Activated B cell treated with CpG ODN at 0.5 μM for 24 hours (primary cell): ENCODE measurements at regions not wholly inside any gene's neighbourhood (a gene's known extent, or its start where the extent isn't known, plus 50 kb on each side); places are given as distances from the start of the nearest gene placed in this dataset.

Source experiments
- ATAC-seq: fragments of 200-7000 bp; cut with Tn5 transposase; one replicate; pipeline ENCODE4 v1.10.0; 2021; ENCODE audit warnings: low read depth, mild to moderate bottlenecking, moderate library complexity
- CTCF ChIA-PET: fragments of 350-600 bp; sonication (Branson Sonifier 250); formaldehyde crosslinking; loops from one replicate; lab custom pipeline; 2021; ENCODE audit warnings: antibody characterized with exemption; lab: Charles Lee
- POLR2A ChIA-PET: fragments of 350-600 bp; sonication (Branson Sonifier 250); formaldehyde crosslinking; loops from one replicate; lab custom pipeline; 2021; ENCODE audit warnings: antibody characterized with exemption; lab: Charles Lee
- DNase-seq: peaks from one replicate; pipeline ENCODE4 v3.0.0; 2022
- H3K27ac Mint-ChIP-seq: one replicate; pipeline ENCODE4 v1.8.0; 2020; ENCODE audit warnings: mixed read lengths
- H3K27me3 Mint-ChIP-seq: one replicate; pipeline ENCODE4 v1.8.0; 2021; ENCODE audit warnings: mixed read lengths
- H3K36me3 Mint-ChIP-seq: one replicate; pipeline ENCODE4 v1.8.0; 2021; ENCODE audit warnings: low read depth, mixed read lengths
- H3K4me1 Mint-ChIP-seq: one replicate; pipeline ENCODE4 v1.8.0; 2021; ENCODE audit warnings: mixed read lengths
- H3K4me3 Mint-ChIP-seq: one replicate; pipeline ENCODE4 v1.8.0; 2020; ENCODE audit warnings: mild to moderate bottlenecking, mixed read lengths
- H3K9me3 Mint-ChIP-seq: one replicate; pipeline ENCODE4 v1.8.0; 2020; ENCODE audit warnings: mixed read lengths
- CTCF ChIP-seq: fragments of 200-600 bp; IDR thresholded peaks from one replicate; pipeline ENCODE4 v1.8.0; 2022; ENCODE audit warnings: antibody characterized with exemption, mild to moderate bottlenecking
- intact Hi-C: fragments of 100-400 bp; cut with micrococcal nuclease; formaldehyde crosslinking; loops from one replicate; pipeline ENCODE4 v1.15.1; 2024

- ATAC-seq, result no peak
- no peaks in the 10 kb centered on the region for H3K4me1 Mint-ChIP-seq
- POLR2A ChIA-PET, result no interaction called here
- H3K27ac Mint-ChIP-seq, result no peak overlapping the region
- TF ChIP-seq CTCF, result no peak
- no peaks in the 10 kb centered on the region for H3K9me3 Mint-ChIP-seq
- DNase-seq, result no peak
- H3K36me3 Mint-ChIP-seq, result no peaks in the 10 kb centered on the region
- CTCF ChIA-PET, result no interaction called here
- H3K27me3 Mint-ChIP-seq, result no peaks in the 10 kb centered on the region
- no peak overlapping the region for H3K4me3 Mint-ChIP-seq
- intact Hi-C loops, result no loop called here
Measured at GRCh38 chr7:136079066-136079465, 101.9 kb upstream of the MTPN start.

- no peak overlapping the region for H3K4me3 Mint-ChIP-seq
- no peak for ATAC-seq
- ChIA-PET CTCF (no interaction called here), POLR2A (no interaction called here)
- H3K27ac Mint-ChIP-seq, result no peak overlapping the region
- no peaks in the 10 kb centered on the region for H3K27me3 Mint-ChIP-seq
- H3K4me1 Mint-ChIP-seq, result no peaks in the 10 kb centered on the region
- no peaks in the 10 kb centered on the region for H3K9me3 Mint-ChIP-seq
- DNase-seq, result no peak
- intact Hi-C loops, result no loop called here
- TF ChIP-seq CTCF, result no peak
- H3K36me3 Mint-ChIP-seq, result no peaks in the 10 kb centered on the region
Measured at GRCh38 chr7:136078630-136079029, 101.5 kb upstream of the MTPN start.

- Mint-ChIP-seq H3K36me3 (no peaks in the 10 kb centered on the region), H3K4me1 (no peaks in the 10 kb centered on the region), H3K4me3 (no peak overlapping the region), H3K9me3 (no peaks in the 10 kb centered on the region), H3K27me3 (no peaks in the 10 kb centered on the region), H3K27ac (no peak overlapping the region)
- DNase-seq (no peak), ATAC-seq (no peak)
- ChIA-PET POLR2A (no interaction called here), CTCF (no interaction called here)
- intact Hi-C loops, result no loop called here
- no peak for TF ChIP-seq CTCF
Measured at GRCh38 chr7:136076954-136077353, 99.8 kb upstream of the MTPN start.

- CTCF ChIA-PET, result no interaction called here
Measured at GRCh38 chr7:136074843-136075242, 97.7 kb upstream of the MTPN start.

GRCh38 chr7:136072447-136072846 is 95.3 kb upstream of the MTPN start:
- intact Hi-C loops, result no loop called here
- POLR2A ChIA-PET, result no interaction called here

More at GRCh38 chr7:136074843-136075242, 97.7 kb upstream of the MTPN start:
- ATAC-seq (no peak), DNase-seq (no peak)
- TF ChIP-seq CTCF, result no peak
- intact Hi-C loops, result no loop called here
- no peaks in the 10 kb centered on the region for H3K36me3 Mint-ChIP-seq
- no peak overlapping the region for H3K4me3 Mint-ChIP-seq
- H3K27ac Mint-ChIP-seq, result no peak overlapping the region
- H3K9me3 Mint-ChIP-seq, result no peaks in the 10 kb centered on the region
- no peaks in the 10 kb centered on the region for H3K4me1 Mint-ChIP-seq
- POLR2A ChIA-PET, result no interaction called here
- H3K27me3 Mint-ChIP-seq, result no peaks in the 10 kb centered on the region

More at GRCh38 chr7:136072447-136072846, 95.3 kb upstream of the MTPN start:
- no peaks in the 10 kb centered on the region for H3K36me3 Mint-ChIP-seq
- H3K27me3 Mint-ChIP-seq, result no peaks in the 10 kb centered on the region
- H3K4me1 Mint-ChIP-seq, result no peaks in the 10 kb centered on the region
- ATAC-seq, result no peak
- no peaks in the 10 kb centered on the region for H3K9me3 Mint-ChIP-seq
- TF ChIP-seq CTCF, result no peak
- no peak overlapping the region for H3K4me3 Mint-ChIP-seq
- no peak for DNase-seq
- H3K27ac Mint-ChIP-seq, result no peak overlapping the region
- CTCF ChIA-PET, result no interaction called here
